ENCODE measurements at regions not wholly inside any gene's neighbourhood (a gene's known extent, or its start where the extent isn't known, plus 50 kb on each side); places are given as distances from the start of the nearest gene placed in this dataset.

GRCh38 chr11:27926486-27926885, 181.5 kb downstream of the KIF18A start:
- TF ChIP-seq CTCF (IDR thresholded peaks at IDR 0.05): no peak
- TF ChIP-seq POLR2A (IDR thresholded peaks at IDR 0.05): no peak
